ENCODE measurements at regions not wholly inside any gene's neighbourhood (a gene's known extent, or its start where the extent isn't known, plus 50 kb on each side); places are given as distances from the start of the nearest gene placed in this dataset.

DNA sequence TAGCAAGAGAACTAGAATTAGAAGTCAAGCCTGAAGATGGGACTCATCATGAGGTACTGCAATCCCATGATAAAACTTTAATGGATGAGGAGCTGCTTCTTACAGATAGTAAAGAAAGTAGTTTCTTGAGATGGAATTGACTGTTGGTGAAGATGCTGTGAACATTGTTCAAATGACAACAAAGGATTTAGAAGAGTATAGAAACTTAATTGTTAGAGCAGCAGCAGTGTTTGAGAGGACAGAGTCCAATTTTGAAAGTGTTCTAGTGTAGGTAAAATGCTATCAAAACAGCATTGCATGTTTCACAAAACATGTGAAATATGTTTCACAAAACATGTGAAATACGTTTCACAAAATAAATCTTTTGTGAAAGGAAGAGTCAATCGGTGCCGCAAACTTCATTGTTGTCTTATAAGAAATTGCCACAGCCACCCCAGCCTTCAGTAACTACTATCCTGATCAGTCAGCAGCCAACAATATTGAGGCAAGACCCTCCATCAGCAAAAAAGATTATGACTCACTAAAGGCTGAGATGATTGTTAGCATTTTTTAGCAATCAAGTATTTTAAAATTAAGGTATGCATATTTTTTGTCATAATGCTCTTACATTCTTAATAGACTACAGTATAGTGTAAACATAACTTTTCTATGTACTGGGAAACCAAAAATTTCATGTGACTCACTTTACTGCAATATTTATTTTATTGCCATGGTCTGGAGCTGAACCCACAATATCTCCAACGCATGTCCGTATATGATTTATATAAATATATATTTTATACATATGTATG lies 173.4 kb upstream of the BMP4 start:
- TF ChIP-seq, protein P1, sequence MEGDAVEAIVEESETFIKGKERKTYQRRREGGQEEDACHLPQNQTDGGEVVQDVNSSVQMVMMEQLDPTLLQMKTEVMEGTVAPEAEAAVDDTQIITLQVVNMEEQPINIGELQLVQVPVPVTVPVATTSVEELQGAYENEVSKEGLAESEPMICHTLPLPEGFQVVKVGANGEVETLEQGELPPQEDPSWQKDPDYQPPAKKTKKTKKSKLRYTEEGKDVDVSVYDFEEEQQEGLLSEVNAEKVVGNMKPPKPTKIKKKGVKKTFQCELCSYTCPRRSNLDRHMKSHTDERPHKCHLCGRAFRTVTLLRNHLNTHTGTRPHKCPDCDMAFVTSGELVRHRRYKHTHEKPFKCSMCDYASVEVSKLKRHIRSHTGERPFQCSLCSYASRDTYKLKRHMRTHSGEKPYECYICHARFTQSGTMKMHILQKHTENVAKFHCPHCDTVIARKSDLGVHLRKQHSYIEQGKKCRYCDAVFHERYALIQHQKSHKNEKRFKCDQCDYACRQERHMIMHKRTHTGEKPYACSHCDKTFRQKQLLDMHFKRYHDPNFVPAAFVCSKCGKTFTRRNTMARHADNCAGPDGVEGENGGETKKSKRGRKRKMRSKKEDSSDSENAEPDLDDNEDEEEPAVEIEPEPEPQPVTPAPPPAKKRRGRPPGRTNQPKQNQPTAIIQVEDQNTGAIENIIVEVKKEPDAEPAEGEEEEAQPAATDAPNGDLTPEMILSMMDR (IDR thresholded peaks at IDR 0.05; ENCODE audit: unreplicated experiment), result no peak
- Mint-ChIP-seq H3K36me3 (ENCODE audit: insufficient read depth) (no peaks in the 10 kb centered on the region), H3K27me3 (peaks cover 3% of the 10 kb centered on the region), H3K4me3 (ENCODE audit: low read depth) (no peak overlapping the region), H3K9me3 (ENCODE audit: low read depth) (no peaks in the 10 kb centered on the region), H3K27ac (no peak overlapping the region), H3K4me1 (ENCODE audit: low read depth) (peaks cover 7% of the 10 kb centered on the region)
- DNase-seq (ENCODE audit: low spot score, unreplicated experiment), result no peak

DNA sequence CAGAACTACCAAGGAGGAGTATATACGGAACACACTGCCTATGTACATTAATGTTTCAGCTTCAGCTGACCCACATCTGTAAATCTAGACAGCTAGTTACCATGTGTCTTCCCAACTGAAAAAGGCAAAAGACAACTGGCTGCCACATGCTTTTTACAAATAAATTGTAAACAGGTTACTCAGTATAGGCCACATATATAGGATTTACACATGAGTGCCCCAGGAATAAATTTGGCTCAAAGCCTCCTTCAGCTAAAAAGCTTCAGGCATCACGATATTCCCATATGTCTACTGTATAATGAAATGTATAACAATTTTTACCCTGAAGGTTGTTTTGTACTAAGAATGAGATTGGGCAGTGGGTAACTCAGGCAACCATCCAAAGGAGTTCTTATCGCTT lies 175.9 kb upstream of the BMP4 start:
- H3K36me3 Mint-ChIP-seq (ENCODE audit: insufficient read depth), result no peaks in the 10 kb centered on the region
- H3K9me3 Mint-ChIP-seq (ENCODE audit: low read depth), result no peaks in the 10 kb centered on the region
- no peak for DNase-seq (ENCODE audit: low spot score, unreplicated experiment)
- H3K4me1 Mint-ChIP-seq (ENCODE audit: low read depth), result peaks cover 7% of the 10 kb centered on the region
- TF ChIP-seq, protein P1 (IDR thresholded peaks at IDR 0.05; ENCODE audit: unreplicated experiment), result no peak
- no peaks in the 10 kb centered on the region for H3K27me3 Mint-ChIP-seq
- no peak overlapping the region for H3K4me3 Mint-ChIP-seq (ENCODE audit: low read depth)
- H3K27ac Mint-ChIP-seq, result no peak overlapping the region

DNA sequence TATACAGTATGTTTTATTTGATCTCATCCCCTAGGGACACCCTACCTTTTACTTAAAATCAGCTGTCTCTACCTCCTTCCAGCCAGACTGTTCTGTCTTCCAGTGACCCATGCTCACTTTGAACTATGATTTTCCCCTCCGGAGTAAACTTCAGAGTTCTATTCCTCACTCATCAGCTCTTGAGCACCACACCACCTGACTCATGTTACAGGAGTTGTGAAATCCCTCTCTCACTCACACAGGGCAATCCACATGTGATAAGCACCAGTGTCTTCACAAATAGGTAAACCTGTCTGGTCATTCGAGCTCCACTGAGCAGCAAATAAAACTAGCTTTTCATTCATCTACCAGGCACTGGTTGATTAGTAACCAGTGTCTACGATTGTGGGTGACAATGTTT lies 177.3 kb upstream of the BMP4 start:
- H3K4me1 Mint-ChIP-seq (ENCODE audit: low read depth), result peaks cover 10% of the 10 kb centered on the region
- no peaks in the 10 kb centered on the region for H3K27me3 Mint-ChIP-seq
- H3K36me3 Mint-ChIP-seq (ENCODE audit: insufficient read depth), result no peaks in the 10 kb centered on the region
- H3K9me3 Mint-ChIP-seq (ENCODE audit: low read depth), result no peaks in the 10 kb centered on the region
- H3K4me3 Mint-ChIP-seq (ENCODE audit: low read depth), result no peak overlapping the region
- DNase-seq (ENCODE audit: low spot score, unreplicated experiment), result no peak
- no peak overlapping the region for H3K27ac Mint-ChIP-seq
- TF ChIP-seq, protein P1 (IDR thresholded peaks at IDR 0.05; ENCODE audit: unreplicated experiment), result no peak

DNA sequence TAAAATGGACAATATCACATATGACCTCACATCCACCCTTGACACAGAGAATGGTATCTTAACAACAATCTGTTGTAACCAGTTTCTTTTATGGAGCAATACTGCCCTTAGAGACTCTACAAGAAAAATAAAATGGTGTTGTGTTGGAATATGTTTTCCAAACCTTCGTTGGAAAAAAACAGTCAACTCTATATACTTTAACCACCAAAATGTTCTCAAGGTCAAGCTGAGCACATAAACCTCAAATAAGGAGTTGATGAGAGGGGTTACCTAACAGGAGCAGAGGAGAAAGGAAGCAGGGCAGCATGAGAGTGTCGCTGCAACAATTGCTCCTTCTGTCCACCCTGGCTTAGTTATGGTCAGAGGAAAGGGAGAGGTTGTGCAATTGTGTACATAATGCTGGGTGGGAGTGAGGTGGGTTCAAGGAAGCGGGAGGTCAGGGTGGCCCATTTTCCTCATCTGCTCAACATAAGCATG lies 179.2 kb upstream of the BMP4 start:
- no peaks in the 10 kb centered on the region for H3K9me3 Mint-ChIP-seq (ENCODE audit: low read depth)
- H3K4me3 Mint-ChIP-seq (ENCODE audit: low read depth), result no peak overlapping the region
- TF ChIP-seq, protein P1 (IDR thresholded peaks at IDR 0.05; ENCODE audit: unreplicated experiment), result no peak
- no peaks in the 10 kb centered on the region for H3K36me3 Mint-ChIP-seq (ENCODE audit: insufficient read depth)
- H3K4me1 Mint-ChIP-seq (ENCODE audit: low read depth), result peaks cover 10% of the 10 kb centered on the region
- DNase-seq (ENCODE audit: low spot score, unreplicated experiment), result no peak
- no peaks in the 10 kb centered on the region for H3K27me3 Mint-ChIP-seq
- no peak overlapping the region for H3K27ac Mint-ChIP-seq

DNA sequence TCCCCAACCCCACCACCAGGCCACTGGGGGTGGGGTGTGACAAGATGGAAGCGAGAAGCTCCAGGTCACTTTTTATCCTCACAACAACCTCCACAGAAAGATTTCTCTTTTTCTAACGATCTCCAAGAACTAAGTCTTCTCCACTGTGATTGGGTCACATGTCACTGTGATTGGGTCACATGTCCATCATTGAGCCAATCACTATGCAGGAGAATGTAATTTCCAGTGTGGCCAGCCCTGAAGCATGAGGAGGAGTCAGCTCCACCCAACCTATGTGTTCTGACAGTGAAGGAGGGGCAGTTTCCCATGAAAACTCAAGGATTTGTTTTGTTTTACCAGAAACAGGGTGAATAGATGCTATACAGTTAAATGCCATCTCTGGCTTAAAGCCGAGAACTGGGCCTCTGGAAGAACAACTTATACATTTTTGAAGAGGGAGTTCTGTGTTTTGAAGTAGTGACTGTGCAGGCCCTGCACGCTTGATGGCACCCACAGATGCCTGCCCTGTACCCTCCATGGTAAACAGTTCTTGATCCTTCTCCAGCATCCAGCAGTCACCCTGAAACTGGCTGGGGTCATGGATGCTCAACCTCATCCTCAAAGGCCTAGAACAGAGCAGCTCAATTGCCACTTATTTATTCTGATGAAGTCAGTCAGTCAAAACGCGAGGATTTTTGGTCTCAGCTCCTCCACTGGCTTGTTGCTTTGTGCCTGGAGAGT lies 180.4 kb upstream of the BMP4 start:
- H3K4me1 Mint-ChIP-seq (ENCODE audit: low read depth), result peaks cover 10% of the 10 kb centered on the region
- no peak overlapping the region for H3K27ac Mint-ChIP-seq
- TF ChIP-seq, protein P1 (IDR thresholded peaks at IDR 0.05; ENCODE audit: unreplicated experiment), result no peak
- no peaks in the 10 kb centered on the region for H3K36me3 Mint-ChIP-seq (ENCODE audit: insufficient read depth)
- no peaks in the 10 kb centered on the region for H3K27me3 Mint-ChIP-seq
- DNase-seq (ENCODE audit: low spot score, unreplicated experiment), result no peak
- no peak overlapping the region for H3K4me3 Mint-ChIP-seq (ENCODE audit: low read depth)
- H3K9me3 Mint-ChIP-seq (ENCODE audit: low read depth), result no peaks in the 10 kb centered on the region

Measured in progenitor cell of endocrine pancreas (in vitro differentiated cells).